Activated CD4-positive, alpha-beta T cell treated with anti-CD3 and anti-CD28 coated beads for 36 hours (primary cell): ENCODE measurements at regions not wholly inside any gene's neighbourhood (a gene's known extent, or its start where the extent isn't known, plus 50 kb on each side); places are given as distances from the start of the nearest gene placed in this dataset.
A peak's percentile ranks its signal among the peaks of the same experiment; 100 is the strongest.
"Not testable (repeated sequence)": the region's sequence is repeated elsewhere in the genome, so short reads cannot be mapped to it uniquely, and the experiment has no call there.

Source experiments
- ATAC-seq: fragments of 200-7000 bp; cut with Tn5 transposase; one replicate; pipeline ENCODE4 v1.10.0; 2021; ENCODE audit warnings: mild to moderate bottlenecking, moderate library complexity
- CTCF ChIA-PET: fragments of 350-600 bp; sonication (Branson Sonifier 250); formaldehyde crosslinking; loops from one replicate; lab custom pipeline; 2021; ENCODE audit warnings: antibody characterized with exemption; lab: Charles Lee
- POLR2A ChIA-PET: fragments of 350-600 bp; sonication (Branson Sonifier 250); formaldehyde crosslinking; loops from one replicate; lab custom pipeline; 2021; ENCODE audit warnings: antibody characterized with exemption, inconsistent platforms; lab: Charles Lee
- DNase-seq: peaks from one replicate; pipeline ENCODE4 v3.0.0-alpha.2; 2020
- H3K27ac Mint-ChIP-seq: one replicate; pipeline ENCODE4 v1.8.0; 2021; ENCODE audit warnings: mixed read lengths
- H3K27me3 Mint-ChIP-seq: one replicate; pipeline ENCODE4 v1.8.0; 2021; ENCODE audit warnings: mixed read lengths
- H3K36me3 Mint-ChIP-seq: one replicate; pipeline ENCODE4 v1.8.0; 2021; ENCODE audit warnings: low read depth, mixed read lengths
- H3K4me1 Mint-ChIP-seq: one replicate; pipeline ENCODE4 v1.8.0; 2021; ENCODE audit warnings: mixed read lengths
- H3K4me3 Mint-ChIP-seq: one replicate; pipeline ENCODE4 v1.8.0; 2021; ENCODE audit warnings: mild to moderate bottlenecking, moderate library complexity, mixed read lengths
- H3K9me3 Mint-ChIP-seq: one replicate; pipeline ENCODE4 v1.8.0; 2021; ENCODE audit warnings: low read depth, mixed read lengths
- intact Hi-C, 2 experiments: fragments of 100-400 bp; cut with DNase I in 1 of 2; cut with micrococcal nuclease in 1 of 2; formaldehyde crosslinking; loops; one replicate each; pipeline versions ENCODE4 v1.14.2 to v1.15.1; 2022 to 2024; cut with DNase I, micrococcal nuclease

DNA sequence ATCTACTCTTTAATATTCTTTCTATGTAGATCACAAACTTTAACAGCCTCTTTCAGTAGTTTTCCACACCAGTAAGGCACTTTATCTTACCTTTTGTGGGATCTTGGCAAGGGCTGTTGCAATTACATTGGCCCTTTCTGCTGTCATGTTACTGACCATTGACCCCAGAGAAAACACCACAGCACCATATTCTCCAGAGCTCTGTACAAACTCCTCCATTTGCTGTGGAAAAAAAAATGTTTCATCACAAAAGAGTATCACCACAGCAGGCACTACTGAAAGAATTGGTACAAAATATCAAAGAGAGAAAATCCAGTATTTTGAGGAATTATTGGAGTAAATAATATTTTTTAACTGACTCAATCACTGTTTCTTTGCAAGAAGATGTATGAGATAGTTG is 62.3 kb upstream of the UGT2A3 start:
- intact Hi-C loops, H3K4me3 Mint-ChIP-seq, ATAC-seq, H3K36me3 Mint-ChIP-seq, DNase-seq, POLR2A ChIA-PET, CTCF ChIA-PET, H3K9me3 Mint-ChIP-seq, H3K4me1 Mint-ChIP-seq, H3K27ac Mint-ChIP-seq, H3K27me3 Mint-ChIP-seq: not testable (repeated sequence)

DNA sequence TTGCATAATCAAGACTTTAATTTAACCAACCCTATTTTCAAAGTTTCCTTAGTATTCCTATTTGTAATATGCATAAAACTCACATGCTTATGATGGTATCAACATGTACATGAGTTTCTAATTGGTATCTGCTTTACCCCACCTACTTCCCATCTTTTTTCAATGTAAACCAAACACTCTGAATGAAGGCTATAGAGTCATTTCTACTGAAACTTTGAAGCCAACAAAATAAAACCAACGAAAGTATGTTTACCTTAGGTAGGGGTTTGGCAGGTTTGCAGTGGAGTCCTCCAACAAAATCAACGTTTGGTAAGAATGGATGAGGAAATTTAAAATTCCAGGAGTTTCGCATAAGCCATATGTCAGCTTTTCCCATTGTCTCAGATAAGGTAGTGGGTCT is 66.4 kb upstream of the UGT2A3 start:
- H3K4me1 Mint-ChIP-seq, POLR2A ChIA-PET, intact Hi-C loops, ATAC-seq, DNase-seq, H3K4me3 Mint-ChIP-seq, H3K27me3 Mint-ChIP-seq, H3K36me3 Mint-ChIP-seq, H3K9me3 Mint-ChIP-seq, H3K27ac Mint-ChIP-seq: not testable (repeated sequence)
- CTCF ChIA-PET = interaction anchor here (0.6 kb wide), 1 partner anchor 97 kb away, joined by 3 read pairs; no protein-coding TSS in a partner anchor

DNA sequence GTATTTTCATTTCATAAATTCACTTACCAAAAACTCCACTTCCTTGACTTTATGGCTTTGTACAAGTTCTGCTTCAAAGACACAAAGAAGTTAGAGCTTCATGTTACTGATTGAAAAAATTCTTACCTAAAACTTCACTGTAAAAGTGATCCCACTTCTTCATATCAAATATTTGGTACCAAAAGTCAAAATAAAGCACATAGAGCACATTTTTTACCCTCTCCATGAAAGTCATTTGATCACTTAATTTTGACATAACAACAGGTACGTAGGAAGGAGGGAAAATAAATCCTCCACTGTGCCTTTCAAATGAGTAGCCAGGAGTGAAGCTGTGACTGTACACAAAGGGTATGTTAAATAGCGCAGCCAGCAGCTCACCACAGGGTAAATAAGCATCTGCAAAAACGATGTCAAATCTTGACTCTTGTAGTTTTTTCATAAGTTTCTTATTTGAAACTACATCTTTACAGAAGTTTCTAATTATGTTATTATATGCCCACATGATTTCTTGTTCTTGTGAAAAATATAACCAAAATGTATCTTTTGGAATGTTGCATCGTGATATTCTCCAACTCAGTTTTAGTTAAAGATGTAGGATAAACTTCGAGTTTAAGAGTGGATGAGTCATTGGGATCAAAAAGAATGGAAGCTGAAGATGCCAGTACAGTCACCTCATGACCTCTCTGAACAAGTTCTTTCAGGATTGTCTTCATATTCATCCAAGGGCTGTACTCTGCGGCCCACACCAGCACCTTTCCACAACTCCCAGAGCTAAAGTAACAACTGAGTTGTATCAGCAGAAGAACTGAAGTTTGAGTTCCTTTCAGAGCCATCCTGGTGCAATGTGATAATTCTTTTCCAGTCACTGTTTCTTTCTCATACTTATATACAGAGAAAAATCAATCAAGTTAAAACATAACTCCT is 68.2 kb upstream of the UGT2A3 start:
- H3K4me3 Mint-ChIP-seq, H3K27me3 Mint-ChIP-seq, H3K27ac Mint-ChIP-seq, ATAC-seq, H3K36me3 Mint-ChIP-seq, CTCF ChIA-PET, H3K4me1 Mint-ChIP-seq, H3K9me3 Mint-ChIP-seq, intact Hi-C loops, DNase-seq, POLR2A ChIA-PET: not testable (repeated sequence)

DNA sequence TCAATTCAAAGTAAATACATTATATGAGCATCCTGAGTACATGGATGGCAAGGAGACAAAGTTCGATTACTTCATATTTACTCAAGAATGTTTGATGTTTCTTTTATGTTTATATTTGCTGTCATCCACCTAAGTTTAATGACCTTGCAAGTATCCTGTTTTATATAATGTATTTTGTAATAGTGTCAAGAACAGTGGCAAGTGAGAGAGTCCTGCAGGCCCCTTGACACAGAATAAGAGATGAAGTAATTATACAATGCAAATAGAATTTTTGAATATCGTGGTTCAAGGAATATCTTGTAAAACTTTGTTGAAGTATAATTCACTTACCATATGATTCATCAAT is 68.8 kb upstream of the UGT2A3 start:
- DNase-seq, intact Hi-C loops, H3K27me3 Mint-ChIP-seq, H3K27ac Mint-ChIP-seq, CTCF ChIA-PET, H3K4me3 Mint-ChIP-seq, H3K9me3 Mint-ChIP-seq, ATAC-seq, H3K4me1 Mint-ChIP-seq, POLR2A ChIA-PET, H3K36me3 Mint-ChIP-seq: not testable (repeated sequence)

DNA sequence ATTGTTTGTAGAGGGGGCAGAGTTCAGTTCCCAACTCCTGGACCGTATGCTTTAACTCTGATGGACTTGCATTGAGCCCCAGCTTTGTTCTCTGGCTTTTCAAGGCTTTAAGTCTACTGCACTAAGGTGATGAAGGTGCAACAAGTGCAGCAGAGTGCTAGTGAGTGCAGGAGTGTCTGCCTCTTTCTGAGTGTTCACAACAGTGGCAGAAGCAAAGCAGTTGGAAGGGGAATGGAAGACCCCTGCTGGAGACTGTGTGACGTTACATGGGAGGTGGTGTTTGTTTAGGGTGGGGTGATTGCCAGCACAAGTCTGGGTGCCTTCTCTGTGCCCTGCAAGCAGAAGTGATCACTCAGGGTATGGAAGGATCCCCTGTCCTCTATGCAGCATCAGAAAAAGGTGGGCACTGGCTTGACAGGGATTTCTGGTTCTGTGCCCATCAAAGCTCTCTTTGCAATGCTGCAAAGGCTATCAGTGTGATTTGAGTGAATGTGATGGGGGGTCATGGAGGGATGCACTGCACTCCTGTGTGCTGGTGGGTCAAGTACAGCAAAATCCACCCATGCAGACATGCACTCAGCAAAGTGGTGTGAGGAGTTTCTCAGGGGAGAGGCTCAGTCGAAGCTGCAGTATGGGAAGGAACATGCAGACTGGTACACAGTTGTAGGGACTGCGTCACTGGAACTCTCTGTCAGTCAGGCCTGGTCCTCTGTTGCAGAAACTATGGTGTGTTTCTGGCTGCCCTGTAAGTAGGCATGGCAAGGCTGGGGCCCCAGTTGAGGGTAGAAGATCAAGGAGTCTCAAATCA is 70.9 kb upstream of the UGT2B7 start:
- no peak for ATAC-seq
- ChIA-PET POLR2A (no interaction called here), CTCF (interaction anchor here (0.6 to 0.7 kb wide), 2 partner anchors 528 to 613 kb away, joined by 3 read pairs; no protein-coding TSS in a partner anchor)
- no peaks in the 10 kb centered on the region for H3K9me3 Mint-ChIP-seq
- H3K27me3 Mint-ChIP-seq = no peaks in the 10 kb centered on the region
- no peaks in the 10 kb centered on the region for H3K36me3 Mint-ChIP-seq
- intact Hi-C loops = no loop called here
- no peak overlapping the region for H3K4me3 Mint-ChIP-seq
- H3K27ac Mint-ChIP-seq = no peak overlapping the region
- no peaks in the 10 kb centered on the region for H3K4me1 Mint-ChIP-seq
- DNase-seq = peak; percentile 5

DNA sequence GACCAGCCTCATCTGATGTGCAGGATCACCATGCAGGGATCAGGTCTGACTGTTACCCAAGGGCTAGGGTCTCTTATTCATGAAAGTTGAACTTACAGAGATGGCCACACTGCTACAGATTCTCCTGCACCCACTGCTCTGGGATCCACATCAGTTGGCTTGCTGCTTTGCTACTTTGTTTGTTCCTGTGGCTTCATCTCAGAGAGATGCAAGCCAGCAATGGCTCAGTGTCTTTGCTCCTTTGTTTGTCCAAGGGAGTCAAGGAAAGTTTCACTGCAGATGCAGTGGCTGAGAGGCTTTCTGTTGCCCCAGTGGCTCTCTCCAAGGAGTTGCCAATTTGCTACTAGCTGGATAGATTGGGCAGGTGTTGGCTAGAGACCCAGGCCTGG is 70.3 kb upstream of the UGT2B7 start:
- no peak overlapping the region for H3K4me3 Mint-ChIP-seq
- no peak overlapping the region for H3K27ac Mint-ChIP-seq
- H3K4me1 Mint-ChIP-seq = no peaks in the 10 kb centered on the region
- ATAC-seq = no peak
- H3K9me3 Mint-ChIP-seq = no peaks in the 10 kb centered on the region
- POLR2A ChIA-PET = no interaction called here
- CTCF ChIA-PET = interaction anchor here (0.7 kb wide), 1 partner anchor 528 kb away, joined by 3 read pairs; no protein-coding TSS in a partner anchor
- intact Hi-C loops = no loop called here
- no peak for DNase-seq
- H3K36me3 Mint-ChIP-seq = no peaks in the 10 kb centered on the region
- no peaks in the 10 kb centered on the region for H3K27me3 Mint-ChIP-seq

DNA sequence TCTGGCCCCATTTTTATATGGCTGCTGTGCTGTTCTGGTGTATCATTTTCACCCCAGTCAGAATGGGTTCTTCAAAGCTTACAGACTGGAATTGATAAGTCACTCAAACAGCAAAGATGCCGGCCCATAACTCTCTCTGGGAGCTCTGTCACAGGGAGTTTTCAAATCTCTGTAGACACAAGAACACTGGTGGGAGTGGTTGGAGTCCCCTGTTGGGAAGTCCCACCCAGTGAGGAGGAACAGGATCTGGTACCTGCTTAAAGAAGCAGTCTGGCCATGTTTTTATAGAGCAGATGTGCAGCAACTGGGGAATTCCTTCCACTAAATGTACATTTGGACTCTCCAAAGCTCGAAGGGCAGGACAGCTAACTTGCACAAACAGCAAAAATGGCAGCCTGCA is 69.3 kb upstream of the UGT2B7 start:
- Mint-ChIP-seq H3K9me3 (no peaks in the 10 kb centered on the region), H3K4me1 (no peaks in the 10 kb centered on the region), H3K27ac (no peak overlapping the region), H3K36me3 (no peaks in the 10 kb centered on the region), H3K27me3 (no peaks in the 10 kb centered on the region), H3K4me3 (no peak overlapping the region)
- DNase-seq = no peak
- ATAC-seq = no peak
- intact Hi-C loops = no loop called here
- ChIA-PET CTCF (interaction anchor here (0.6 kb wide), 1 partner anchor 127 kb away, joined by 3 read pairs; no protein-coding TSS in a partner anchor), POLR2A (no interaction called here)

DNA sequence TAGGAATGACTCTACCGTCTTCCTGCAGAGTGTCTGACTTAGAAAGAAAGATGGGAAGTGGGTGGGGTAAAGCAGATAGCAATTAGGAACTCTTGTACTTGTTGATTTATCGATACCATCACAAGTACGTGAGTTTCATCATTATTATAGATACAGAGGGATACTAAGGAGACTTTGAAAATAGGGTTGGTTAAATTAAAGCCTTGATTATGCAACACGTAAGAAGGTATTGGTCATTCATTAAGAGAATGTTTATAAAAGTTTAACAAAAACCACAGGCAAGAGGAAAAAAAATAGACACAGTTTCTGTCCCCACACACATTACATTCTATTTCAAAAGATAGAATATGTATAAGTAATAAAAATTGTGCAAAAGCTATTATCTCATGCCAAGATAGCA is 65.9 kb upstream of the UGT2B7 start:
- no peaks in the 10 kb centered on the region for H3K4me1 Mint-ChIP-seq
- ChIA-PET POLR2A (no interaction called here), CTCF (no interaction called here)
- H3K27ac Mint-ChIP-seq = no peak overlapping the region
- DNase-seq = no peak
- ATAC-seq = no peak
- peaks cover 2% of the 10 kb centered on the region for H3K9me3 Mint-ChIP-seq
- no peaks in the 10 kb centered on the region for H3K27me3 Mint-ChIP-seq
- intact Hi-C loops = no loop called here
- H3K4me3 Mint-ChIP-seq = no peak overlapping the region
- no peaks in the 10 kb centered on the region for H3K36me3 Mint-ChIP-seq

DNA sequence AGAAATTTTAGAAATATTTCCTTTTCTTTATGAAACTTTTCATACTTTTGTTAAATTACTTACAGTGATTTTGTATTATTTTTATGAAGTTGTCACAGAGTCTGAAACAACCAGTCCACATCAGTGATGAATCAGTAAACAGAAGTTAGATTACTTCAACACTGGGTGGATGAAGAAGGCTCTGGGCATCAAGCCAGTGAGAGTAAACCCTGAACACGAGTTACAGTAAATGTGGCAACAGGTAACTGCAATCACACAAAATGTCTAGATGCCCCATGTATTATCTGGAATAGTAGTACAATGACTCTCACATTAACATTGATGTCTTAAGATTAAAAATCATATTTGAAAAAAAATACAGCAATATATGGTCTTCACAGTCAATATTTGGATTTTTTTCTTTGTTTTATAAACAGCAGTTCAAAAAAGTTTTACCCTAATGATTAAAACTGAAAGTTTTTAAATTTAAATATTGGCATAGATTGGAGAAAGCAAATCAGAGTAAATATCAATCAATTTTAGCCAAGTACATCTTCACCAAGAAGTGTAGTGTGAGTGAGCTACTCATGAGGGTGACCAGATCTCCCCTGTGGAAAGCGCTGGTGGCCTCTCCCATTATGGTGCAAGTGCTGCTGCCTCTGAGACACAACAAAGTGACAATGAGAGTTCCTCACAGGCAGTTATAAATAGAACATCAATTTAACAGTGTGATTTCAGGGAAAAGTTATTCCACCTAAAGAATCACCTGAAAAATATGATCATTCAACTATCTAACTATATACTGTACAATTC is 63.2 kb upstream of the UGT2B7 start:
- CTCF ChIA-PET = no interaction called here
- H3K9me3 Mint-ChIP-seq = peaks cover 4% of the 10 kb centered on the region
- ATAC-seq (no peak), DNase-seq (no peak)
- H3K27ac Mint-ChIP-seq = no peak overlapping the region
- H3K4me3 Mint-ChIP-seq = no peak overlapping the region
- H3K36me3 Mint-ChIP-seq = no peaks in the 10 kb centered on the region
- POLR2A ChIA-PET = no interaction called here
- intact Hi-C loops = no loop called here
- no peaks in the 10 kb centered on the region for H3K27me3 Mint-ChIP-seq
- no peaks in the 10 kb centered on the region for H3K4me1 Mint-ChIP-seq

DNA sequence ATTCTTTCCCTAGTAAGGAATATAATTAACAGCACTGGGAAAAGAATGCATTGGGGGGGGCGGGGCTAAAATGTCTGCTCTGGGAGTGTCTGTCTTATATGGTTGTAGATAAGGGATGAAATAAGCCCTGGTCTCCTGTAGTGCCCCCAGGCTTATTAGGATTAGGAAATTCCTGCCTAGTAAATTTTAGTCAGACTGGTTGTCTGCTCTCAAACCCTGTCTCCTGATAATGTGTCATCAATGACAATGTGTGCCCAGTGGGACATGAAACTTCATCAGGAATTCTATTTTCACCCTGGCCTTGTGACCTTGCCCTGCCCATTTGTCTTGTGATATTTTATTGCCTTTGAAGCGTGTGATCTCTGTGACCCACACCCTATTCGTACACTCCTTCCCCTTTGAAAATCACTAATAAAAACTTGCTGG is 61.9 kb upstream of the UGT2B7 start:
- ATAC-seq, H3K27ac Mint-ChIP-seq: not testable (repeated sequence)

DNA sequence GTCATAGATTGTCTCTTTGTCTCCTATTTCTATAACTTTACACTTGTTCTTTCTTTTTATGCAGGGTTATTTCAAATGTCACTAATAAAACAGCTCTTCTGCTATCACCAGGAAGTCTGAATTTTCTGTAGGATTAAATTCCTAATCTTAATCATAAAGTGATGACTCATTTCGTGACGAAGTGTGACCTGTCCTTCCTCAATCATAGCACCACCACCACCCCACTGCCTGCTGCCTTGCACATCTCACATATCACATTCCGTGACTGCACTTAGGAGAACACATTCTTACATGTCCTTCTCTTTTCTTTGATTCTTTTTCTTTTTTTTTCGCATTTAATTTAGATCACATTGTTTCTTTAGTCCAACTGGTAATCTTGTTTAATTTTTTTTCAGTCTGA is 57.7 kb upstream of the UGT2B7 start:
- DNase-seq = no peak
- ChIA-PET POLR2A (no interaction called here), CTCF (no interaction called here)
- ATAC-seq = no peak
- intact Hi-C loops = no loop called here
- Mint-ChIP-seq H3K4me3 (no peak overlapping the region), H3K4me1 (no peaks in the 10 kb centered on the region), H3K27ac (no peak overlapping the region), H3K36me3 (no peaks in the 10 kb centered on the region), H3K9me3 (peaks cover 3% of the 10 kb centered on the region), H3K27me3 (no peaks in the 10 kb centered on the region)

More for the DNA sequence above, 61.9 kb upstream of the UGT2B7 start:
- H3K4me1 Mint-ChIP-seq, intact Hi-C loops, H3K36me3 Mint-ChIP-seq, POLR2A ChIA-PET, DNase-seq, CTCF ChIA-PET, H3K9me3 Mint-ChIP-seq, H3K4me3 Mint-ChIP-seq, H3K27me3 Mint-ChIP-seq: not testable (repeated sequence)
